Caco-2 (cell line): ENCODE measurements at regions not wholly inside any gene's neighbourhood (a gene's known extent, or its start where the extent isn't known, plus 50 kb on each side); places are given as distances from the start of the nearest gene placed in this dataset.

Experiments used
- BruUV-seq: library from RNA; stranded (reverse); fragments of 400-500 nt; replicated peaks from 2 replicates; lab custom pipeline; 2021; lab: Mats Ljungman, UMichigan
- CTCF ChIA-PET: fragments of 300-600 bp; sonication (Branson Sonifier 250); formaldehyde crosslinking; loops from one replicate; lab custom pipeline; 2022; ENCODE audit warnings: antibody characterized with exemption; lab: Charles Lee
- POLR2A ChIA-PET: fragments of 300-600 bp; sonication (Branson Sonifier 250); formaldehyde crosslinking; loops from one replicate; lab custom pipeline; 2022; ENCODE audit warnings: antibody characterized with exemption; lab: Charles Lee
- DNase-seq, 2 experiments: peaks; one replicate each; pipeline versions ENCODE4 v3.0.0 to v3.0.0-alpha.2; 2020 to 2022
- H3K27me3 ChIP-seq: replicated peaks from 2 replicates; pipeline ENCODE4 v1.6.0; 2011; ENCODE audit warnings: low read length; ENCODE audit not compliant: control insufficient read depth, insufficient read depth
- H3K36me3 ChIP-seq: 2 replicates; pipeline ENCODE4 v1.5.1; 2011; ENCODE audit warnings: low read length; ENCODE audit not compliant: control insufficient read depth, insufficient read depth
- H3K4me1 ChIP-seq: fragments of 250-450 bp; sonication (Bioruptor Pico); 2 replicates; pipeline ENCODE4 v1.5.1; 2020; ENCODE audit warnings: mild to moderate bottlenecking
- H3K4me3 ChIP-seq: 2 replicates; pipeline ENCODE4 v1.5.1; 2011; ENCODE audit warnings: low read depth, mild to moderate bottlenecking, control low read depth, low read length
- H3K9me3 ChIP-seq: fragments of 250-450 bp; sonication (Bioruptor Pico); 2 replicates; pipeline ENCODE4 v1.5.1; 2020; ENCODE audit warnings: mild to moderate bottlenecking, moderate library complexity
- H3K27ac Mint-ChIP-seq: one replicate; pipeline ENCODE4 v1.8.0; 2022; ENCODE audit warnings: mixed read lengths; ENCODE audit not compliant: unreplicated experiment
- H3K27me3 Mint-ChIP-seq: one replicate; pipeline ENCODE4 v1.8.0; 2022; ENCODE audit warnings: mixed read lengths; ENCODE audit not compliant: insufficient read depth, unreplicated experiment
- H3K36me3 Mint-ChIP-seq: one replicate; pipeline ENCODE4 v1.8.0; 2022; ENCODE audit warnings: mild to moderate bottlenecking, mixed read lengths; ENCODE audit not compliant: insufficient read depth, unreplicated experiment
- H3K4me1 Mint-ChIP-seq: one replicate; pipeline ENCODE4 v1.8.0; 2022; ENCODE audit warnings: low read depth, mixed read lengths; ENCODE audit not compliant: unreplicated experiment
- H3K4me3 Mint-ChIP-seq: one replicate; pipeline ENCODE4 v1.8.0; 2022; ENCODE audit warnings: mild to moderate bottlenecking, moderate library complexity, mixed read lengths; ENCODE audit not compliant: unreplicated experiment
- H3K9me3 Mint-ChIP-seq: one replicate; pipeline ENCODE4 v1.8.0; 2022; ENCODE audit warnings: mixed read lengths; ENCODE audit not compliant: unreplicated experiment
- CTCF ChIP-seq, 2 experiments: fragments of 200-600 bp in 1 of 2; IDR thresholded peaks; 1 replicate in 1 of 2; 2 replicates in 1 of 2; pipeline versions ENCODE4 v1.5.1 to v1.8.0; 2011 to 2022; ENCODE audit warnings: antibody characterized with exemption in 1 of 2, control low read depth in 1 of 2, inconsistent platforms in 1 of 2, low read depth in 1 of 2, low read length in 1 of 2, mild to moderate bottlenecking in 1 of 2, moderate library complexity in 1 of 2; ENCODE audit not compliant: insufficient read depth in 1 of 2, severe bottlenecking in 1 of 2, unreplicated experiment in 1 of 2
- intact Hi-C: fragments of 100-400 bp; cut with micrococcal nuclease; formaldehyde crosslinking; loops from one replicate; pipeline ENCODE4 v1.10.0; 2022; ENCODE audit not compliant: unreplicated experiment

- Histone ChIP-seq H3K36me3 (no peaks in the 10 kb centered on the region), H3K4me1 (no peaks in the 10 kb centered on the region), H3K4me3 (no peak overlapping the region), H3K27me3 (no peaks in the 10 kb centered on the region), H3K9me3 (no peaks in the 10 kb centered on the region)
- Mint-ChIP-seq H3K27ac (no peak overlapping the region), H3K36me3 (no peaks in the 10 kb centered on the region), H3K4me1 (no peaks in the 10 kb centered on the region), H3K27me3 (peaks cover 8% of the 10 kb centered on the region), H3K4me3 (no peak overlapping the region), H3K9me3 (no peaks in the 10 kb centered on the region)
- POLR2A ChIA-PET: no interaction called here
- CTCF ChIA-PET: no interaction called here
- intact Hi-C loops: no loop called here
- BruUV-seq: no TSS peak
- TF ChIP-seq CTCF (IDR thresholded peaks at IDR 0.05; ENCODE audit: insufficient read depth in 1 of 2, low read depth in 1 of 2, low read length in 1 of 2, severe bottlenecking in 1 of 2, unreplicated experiment in 1 of 2): no peak
- DNase-seq: no peak
These were observed 432.9 kb downstream of the SETD4 start for GRCh38 chr21:35627462-35627861.

GRCh38 chr21:35625576-35625975 lies 434.8 kb downstream of the SETD4 start:
- no peaks in the 10 kb centered on the region for H3K4me1 Mint-ChIP-seq
- intact Hi-C loops: no loop called here
- no peak for DNase-seq
- H3K4me3 ChIP-seq: no peak overlapping the region
- H3K4me3 Mint-ChIP-seq: no peak overlapping the region
- ChIA-PET POLR2A (no interaction called here), CTCF (no interaction called here)
- no peak for TF ChIP-seq CTCF (IDR thresholded peaks at IDR 0.05; ENCODE audit: insufficient read depth in 1 of 2, low read depth in 1 of 2, low read length in 1 of 2, severe bottlenecking in 1 of 2, unreplicated experiment in 1 of 2)
- no peak overlapping the region for H3K27ac Mint-ChIP-seq
- peaks cover 8% of the 10 kb centered on the region for H3K27me3 Mint-ChIP-seq
- H3K9me3 ChIP-seq: no peaks in the 10 kb centered on the region
- H3K4me1 ChIP-seq: no peaks in the 10 kb centered on the region
- BruUV-seq: no TSS peak
- H3K36me3 Mint-ChIP-seq: no peaks in the 10 kb centered on the region
- no peaks in the 10 kb centered on the region for H3K36me3 ChIP-seq
- H3K9me3 Mint-ChIP-seq: no peaks in the 10 kb centered on the region
- no peaks in the 10 kb centered on the region for H3K27me3 ChIP-seq

GRCh38 chr21:35624901-35625300 lies 435.4 kb downstream of the SETD4 start:
- BruUV-seq: no TSS peak
- H3K36me3 Mint-ChIP-seq: no peaks in the 10 kb centered on the region
- CTCF ChIA-PET: no interaction called here
- Histone ChIP-seq H3K36me3 (no peaks in the 10 kb centered on the region), H3K4me3 (no peak overlapping the region), H3K4me1 (no peaks in the 10 kb centered on the region), H3K27me3 (no peaks in the 10 kb centered on the region), H3K9me3 (no peaks in the 10 kb centered on the region)
- no peak for TF ChIP-seq CTCF (IDR thresholded peaks at IDR 0.05; ENCODE audit: insufficient read depth in 1 of 2, low read depth in 1 of 2, low read length in 1 of 2, severe bottlenecking in 1 of 2, unreplicated experiment in 1 of 2)
- H3K4me3 Mint-ChIP-seq: no peak overlapping the region
- POLR2A ChIA-PET: no interaction called here
- no peaks in the 10 kb centered on the region for H3K9me3 Mint-ChIP-seq
- no peak for DNase-seq
- peaks cover 8% of the 10 kb centered on the region for H3K27me3 Mint-ChIP-seq
- intact Hi-C loops: no loop called here
- H3K4me1 Mint-ChIP-seq: no peaks in the 10 kb centered on the region
- no peak overlapping the region for H3K27ac Mint-ChIP-seq
